ENCODE measurements at regions not wholly inside any gene's neighbourhood (a gene's known extent, or its start where the extent isn't known, plus 50 kb on each side); places are given as distances from the start of the nearest gene placed in this dataset.

GRCh38 chr2:23291239-23291638 is 93.7 kb upstream of the KLHL29 start:
- dilution Hi-C loops (cut with HindIII; ENCODE audit: low sequenced_read_pairs, unreplicated experiment), result no loop called here
- no peak overlapping the region for H2AFZ ChIP-seq (replicated peaks; ENCODE audit: low read length, poor library complexity)
- no peak overlapping the region for H3K4me2 ChIP-seq (ENCODE audit: low read depth, low read length)
- peaks cover 7% of the 10 kb centered on the region; the same call in 1 of the 2 replicates for H3K9me1 ChIP-seq (ENCODE audit: insufficient read depth, low read length)
- H4K8ac ChIP-seq (ENCODE audit: low read depth in 2 of 2, low read length in 2 of 2), result no peak overlapping the region
- no peak overlapping the region for H3K27ac ChIP-seq (ENCODE audit: insufficient read depth, low read length)
- no peak overlapping the region for H2BK15ac ChIP-seq (ENCODE audit: low read depth, low read length)
- no peak overlapping the region for H2BK5ac ChIP-seq (ENCODE audit: low read depth, low read length, poor library complexity, severe bottlenecking)
- H4K5ac ChIP-seq (ENCODE audit: low read depth, low read length), result no peak overlapping the region
- peaks cover 7% of the 10 kb centered on the region for H3K4me1 ChIP-seq (ENCODE audit: control insufficient read depth, insufficient read depth, low read length)
- no peaks in the 10 kb centered on the region for H3K79me1 ChIP-seq (ENCODE audit: low read depth in 1 of 2, low read length in 2 of 2)
- H3K9me3 ChIP-seq (ENCODE audit: control insufficient read depth, insufficient read depth, low read length), result no peaks in the 10 kb centered on the region
- in situ Hi-C loops (cut with MboI; ENCODE audit: low sequenced_read_pairs), result no loop called here
- H3K36me3 ChIP-seq (ENCODE audit: control insufficient read depth, insufficient read depth, low read length), result no peaks in the 10 kb centered on the region
- no peak overlapping the region for H3K4ac ChIP-seq (ENCODE audit: low read depth, low read length)
- H4K91ac ChIP-seq (ENCODE audit: insufficient read depth, low read depth, low read length), result no peak overlapping the region
- no peak overlapping the region for H3K23ac ChIP-seq (ENCODE audit: low read depth, low read length)
- no peak overlapping the region for H3K14ac ChIP-seq (replicated peaks; ENCODE audit: low read depth, low read length)
- TF ChIP-seq, protein P1, sequence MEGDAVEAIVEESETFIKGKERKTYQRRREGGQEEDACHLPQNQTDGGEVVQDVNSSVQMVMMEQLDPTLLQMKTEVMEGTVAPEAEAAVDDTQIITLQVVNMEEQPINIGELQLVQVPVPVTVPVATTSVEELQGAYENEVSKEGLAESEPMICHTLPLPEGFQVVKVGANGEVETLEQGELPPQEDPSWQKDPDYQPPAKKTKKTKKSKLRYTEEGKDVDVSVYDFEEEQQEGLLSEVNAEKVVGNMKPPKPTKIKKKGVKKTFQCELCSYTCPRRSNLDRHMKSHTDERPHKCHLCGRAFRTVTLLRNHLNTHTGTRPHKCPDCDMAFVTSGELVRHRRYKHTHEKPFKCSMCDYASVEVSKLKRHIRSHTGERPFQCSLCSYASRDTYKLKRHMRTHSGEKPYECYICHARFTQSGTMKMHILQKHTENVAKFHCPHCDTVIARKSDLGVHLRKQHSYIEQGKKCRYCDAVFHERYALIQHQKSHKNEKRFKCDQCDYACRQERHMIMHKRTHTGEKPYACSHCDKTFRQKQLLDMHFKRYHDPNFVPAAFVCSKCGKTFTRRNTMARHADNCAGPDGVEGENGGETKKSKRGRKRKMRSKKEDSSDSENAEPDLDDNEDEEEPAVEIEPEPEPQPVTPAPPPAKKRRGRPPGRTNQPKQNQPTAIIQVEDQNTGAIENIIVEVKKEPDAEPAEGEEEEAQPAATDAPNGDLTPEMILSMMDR (conservative IDR thresholded peaks at IDR 0.05; ENCODE audit: low read depth, low read length), result no peak
- TF ChIP-seq RAD21 (IDR thresholded peaks at IDR 0.05; ENCODE audit: low read length) (no peak), CHD1 (IDR thresholded peaks at IDR 0.05; ENCODE audit: low read depth, low read length) (no peak), SMC3 (IDR thresholded peaks at IDR 0.05; ENCODE audit: low read depth, low read length) (no peak), RFX5 (IDR thresholded peaks at IDR 0.05; ENCODE audit: low read depth, low read length) (no peak), CEBPB (IDR thresholded peaks at IDR 0.05; ENCODE audit: low read depth, low read length) (no peak), MAZ (IDR thresholded peaks at IDR 0.05; ENCODE audit: borderline replicate concordance, low read depth, low read length) (no peak), POLR2A (IDR thresholded peaks at IDR 0.05; ENCODE audit: low read depth, low read length) (no peak), BHLHE40 (IDR thresholded peaks at IDR 0.05; ENCODE audit: low read depth, low read length) (no peak)
- no CpG with 5 or more reads among the region's 2 CpGs for WGBS, 2 experiments (ENCODE audit: extremely low coverage in 2 of 2, insufficient read length in 1 of 2)
- no TSS peak for BruUV-seq (replicated peaks)
- H4K20me1 ChIP-seq (ENCODE audit: insufficient read depth, low read length), result no peaks in the 10 kb centered on the region
- H3K18ac ChIP-seq (ENCODE audit: low read depth, low read length), result no peak overlapping the region
- CTCF ChIA-PET, result no interaction called here
- DNase-seq (no peak), ATAC-seq (ENCODE audit: low read depth) (no peak)
- POLR2A ChIA-PET (ENCODE audit: unreplicated experiment), result no interaction called here
- H2AK9ac ChIP-seq (replicated peaks; ENCODE audit: low read depth, low read length, poor library complexity), result no peak overlapping the region
- H2BK120ac ChIP-seq (ENCODE audit: low read depth, low read length), result no peak overlapping the region
- H3K4me3 ChIP-seq (ENCODE audit: insufficient read depth, low read depth, low read length), result no peak overlapping the region
- no peak overlapping the region for H3K9ac ChIP-seq (ENCODE audit: low read depth, low read length)
- H2BK20ac ChIP-seq (ENCODE audit: low read depth, low read length), result no peak overlapping the region
- no peak overlapping the region for H2AK5ac ChIP-seq (ENCODE audit: low read depth, low read length)
- H3K56ac ChIP-seq (ENCODE audit: extremely low read depth, insufficient read depth, low read length), result no peak overlapping the region
- intact Hi-C loops (cut with micrococcal nuclease), result no loop called here
- peaks cover 4% of the 10 kb centered on the region for H3K27me3 ChIP-seq (ENCODE audit: control insufficient read depth, insufficient read depth, low read length)

Data from IMR-90 (cell line).